ENCODE measurements at regions not wholly inside any gene's neighbourhood (a gene's known extent, or its start where the extent isn't known, plus 50 kb on each side); places are given as distances from the start of the nearest gene placed in this dataset.

GRCh38 chr4:92099861-92100260 lies 203.9 kb upstream of the GRID2 start:
- no peak for TF ChIP-seq CTCF (conservative IDR thresholded peaks at IDR 0.05 in 1 of 2, IDR thresholded peaks at IDR 0.05 in 1 of 2; ENCODE audit: low read depth in 1 of 2, low read length in 2 of 2)
- no peak for TF ChIP-seq EZH2 (IDR thresholded peaks at IDR 0.05; ENCODE audit: low read length, missing control alignments)
